ENCODE measurements at regions not wholly inside any gene's neighbourhood (a gene's known extent, or its start where the extent isn't known, plus 50 kb on each side); places are given as distances from the start of the nearest gene placed in this dataset.

DNA sequence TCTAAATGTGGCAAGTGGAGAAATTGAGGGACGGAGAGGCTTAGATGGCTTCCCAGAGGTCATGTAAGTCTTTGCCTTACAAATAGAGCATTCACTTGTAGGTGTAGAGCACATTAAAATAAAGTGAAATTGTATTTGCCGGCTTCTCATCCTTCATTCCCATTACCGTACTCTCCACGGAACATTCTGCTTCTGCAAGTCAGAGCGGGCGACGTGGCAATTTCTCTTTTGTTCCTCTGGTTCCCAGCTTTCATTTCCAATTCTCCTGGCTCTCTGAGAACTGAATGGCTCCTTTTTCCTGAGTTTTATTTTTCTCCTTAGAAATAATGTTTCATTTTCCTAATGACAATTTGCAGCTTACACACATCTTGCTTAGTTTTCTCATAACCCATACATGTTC is 51.3 kb upstream of the PFKP start:
- Mint-ChIP-seq H3K9me3 (no peaks in the 10 kb centered on the region), H3K4me3 (no peak overlapping the region), H3K4me1 (ENCODE audit: low read depth) (no peaks in the 10 kb centered on the region), H3K27ac (no peak overlapping the region), H3K36me3 (ENCODE audit: low read depth) (no peaks in the 10 kb centered on the region), H3K27me3 (ENCODE audit: low read depth) (peaks cover 10% of the 10 kb centered on the region)

GRCh38 chr10:3014968-3015367 is 52.4 kb upstream of the PFKP start:
- no peak overlapping the region for H3K4me3 Mint-ChIP-seq
- no peaks in the 10 kb centered on the region for H3K4me1 Mint-ChIP-seq (ENCODE audit: low read depth)
- no peak overlapping the region for H3K27ac Mint-ChIP-seq
- no peaks in the 10 kb centered on the region for H3K36me3 Mint-ChIP-seq (ENCODE audit: low read depth)
- no peaks in the 10 kb centered on the region for H3K9me3 Mint-ChIP-seq
- H3K27me3 Mint-ChIP-seq (ENCODE audit: low read depth) = peaks cover 13% of the 10 kb centered on the region

- H3K4me3 Mint-ChIP-seq = no peak overlapping the region
- peaks cover 28% of the 10 kb centered on the region for H3K27me3 Mint-ChIP-seq (ENCODE audit: low read depth)
- H3K27ac Mint-ChIP-seq = no peak overlapping the region
- H3K36me3 Mint-ChIP-seq (ENCODE audit: low read depth) = no peaks in the 10 kb centered on the region
- no peaks in the 10 kb centered on the region for H3K4me1 Mint-ChIP-seq (ENCODE audit: low read depth)
- H3K9me3 Mint-ChIP-seq = no peaks in the 10 kb centered on the region
Measured at GRCh38 chr10:3012223-3012622, 55.1 kb upstream of the PFKP start.

- Mint-ChIP-seq H3K4me3 (no peak overlapping the region), H3K36me3 (ENCODE audit: low read depth) (no peaks in the 10 kb centered on the region), H3K27ac (no peak overlapping the region), H3K27me3 (ENCODE audit: low read depth) (peaks cover 34% of the 10 kb centered on the region), H3K9me3 (no peaks in the 10 kb centered on the region), H3K4me1 (ENCODE audit: low read depth) (no peaks in the 10 kb centered on the region)
Measured at GRCh38 chr10:3010816-3011460, 56.4 kb upstream of the PFKP start.

DNA sequence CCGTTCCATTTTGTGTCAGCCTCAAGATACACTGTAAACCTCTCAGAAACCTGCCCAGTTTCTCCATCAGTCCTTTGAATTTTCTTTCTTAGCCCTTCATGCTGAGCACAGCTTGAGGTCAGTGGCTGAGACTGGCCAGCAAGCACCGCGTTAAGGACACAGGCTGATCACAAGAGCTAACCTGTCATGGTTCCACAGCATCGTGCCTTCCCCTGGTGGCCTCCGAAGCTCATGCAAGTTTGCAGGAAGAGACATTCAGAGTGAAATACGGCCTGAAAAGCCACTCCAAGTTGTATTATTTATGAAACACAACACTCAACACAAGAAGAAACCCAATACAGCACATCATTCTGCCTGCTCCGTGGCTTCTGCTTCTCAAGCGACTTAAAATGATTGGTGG is 57.0 kb upstream of the PFKP start:
- no peaks in the 10 kb centered on the region for H3K9me3 Mint-ChIP-seq
- no peak overlapping the region for H3K4me3 Mint-ChIP-seq
- H3K4me1 Mint-ChIP-seq (ENCODE audit: low read depth) = no peaks in the 10 kb centered on the region
- H3K27me3 Mint-ChIP-seq (ENCODE audit: low read depth) = peaks cover 38% of the 10 kb centered on the region
- no peaks in the 10 kb centered on the region for H3K36me3 Mint-ChIP-seq (ENCODE audit: low read depth)
- no peak overlapping the region for H3K27ac Mint-ChIP-seq

DNA sequence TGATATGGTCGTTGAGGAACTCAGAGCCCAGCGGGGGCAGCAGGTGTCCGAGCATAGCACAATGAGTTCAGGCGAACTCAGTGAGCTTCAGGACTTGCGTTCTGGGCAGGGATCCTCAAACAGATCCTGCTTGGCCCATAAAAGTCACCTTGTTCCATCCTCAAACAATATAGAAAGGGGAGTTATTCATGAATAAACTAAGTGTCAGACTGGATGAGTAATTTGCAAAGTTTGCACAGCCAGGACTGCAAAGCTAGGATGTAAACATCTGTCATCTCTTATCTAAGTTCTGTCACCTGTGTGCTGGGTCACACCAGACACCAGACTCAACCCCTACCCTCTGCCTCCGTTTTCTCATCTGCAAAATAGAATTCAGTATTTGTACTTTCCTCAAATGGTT is 58.0 kb upstream of the PFKP start:
- H3K36me3 Mint-ChIP-seq (ENCODE audit: low read depth) = no peaks in the 10 kb centered on the region
- no peak overlapping the region for H3K27ac Mint-ChIP-seq
- no peaks in the 10 kb centered on the region for H3K4me1 Mint-ChIP-seq (ENCODE audit: low read depth)
- peaks cover 42% of the 10 kb centered on the region for H3K27me3 Mint-ChIP-seq (ENCODE audit: low read depth)
- no peaks in the 10 kb centered on the region for H3K9me3 Mint-ChIP-seq
- no peak overlapping the region for H3K4me3 Mint-ChIP-seq

GRCh38 chr10:3008518-3009195 is 58.7 kb upstream of the PFKP start:
- peaks cover 39% of the 10 kb centered on the region for H3K27me3 Mint-ChIP-seq (ENCODE audit: low read depth)
- H3K27ac Mint-ChIP-seq = no peak overlapping the region
- H3K4me1 Mint-ChIP-seq (ENCODE audit: low read depth) = no peaks in the 10 kb centered on the region
- H3K4me3 Mint-ChIP-seq = no peak overlapping the region
- H3K9me3 Mint-ChIP-seq = no peaks in the 10 kb centered on the region
- no peaks in the 10 kb centered on the region for H3K36me3 Mint-ChIP-seq (ENCODE audit: low read depth)

DNA sequence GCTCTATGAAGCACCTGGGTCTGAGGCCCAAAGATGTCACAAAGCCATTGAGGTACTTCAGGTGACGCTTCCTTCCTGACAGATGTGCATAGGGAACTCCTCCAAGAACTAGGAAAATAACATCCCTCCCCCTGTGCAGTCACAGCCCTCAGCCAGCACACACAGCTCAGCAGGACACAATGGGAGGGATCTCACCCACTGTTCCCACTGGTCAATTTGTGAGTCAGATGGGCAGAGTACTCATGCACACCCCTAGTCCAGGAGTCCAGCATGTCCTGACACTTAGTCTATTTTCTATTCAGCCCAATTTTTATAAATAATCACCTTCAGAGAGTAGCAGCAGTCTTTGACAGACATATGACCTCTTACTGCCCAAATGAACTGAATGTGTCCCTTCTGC is 60.7 kb upstream of the PFKP start:
- H3K9me3 Mint-ChIP-seq = no peaks in the 10 kb centered on the region
- no peaks in the 10 kb centered on the region for H3K4me1 Mint-ChIP-seq (ENCODE audit: low read depth)
- H3K27me3 Mint-ChIP-seq (ENCODE audit: low read depth) = peaks cover 32% of the 10 kb centered on the region
- H3K36me3 Mint-ChIP-seq (ENCODE audit: low read depth) = no peaks in the 10 kb centered on the region
- no peak overlapping the region for H3K4me3 Mint-ChIP-seq
- no peak overlapping the region for H3K27ac Mint-ChIP-seq

DNA sequence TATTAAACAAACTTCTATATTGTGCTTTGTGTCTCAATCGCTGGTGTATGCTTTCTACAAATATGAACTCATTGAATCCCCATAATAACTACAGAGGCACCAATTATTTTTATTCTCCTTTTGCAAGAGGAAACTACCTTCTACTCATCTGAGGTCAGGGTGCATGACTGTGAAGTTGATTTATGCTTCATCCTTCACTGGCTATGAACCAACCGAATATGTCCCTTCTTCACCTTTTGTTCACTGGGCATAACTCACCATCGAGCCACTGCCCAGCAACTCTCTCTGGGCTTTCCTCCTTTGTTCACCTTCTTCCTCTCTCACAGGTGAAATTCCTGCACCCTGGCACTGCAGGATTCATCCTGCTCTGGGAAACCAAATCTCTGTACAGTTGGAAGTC is 61.3 kb upstream of the PFKP start:
- Mint-ChIP-seq H3K27me3 (ENCODE audit: low read depth) (peaks cover 32% of the 10 kb centered on the region), H3K27ac (no peak overlapping the region), H3K9me3 (no peaks in the 10 kb centered on the region), H3K4me3 (no peak overlapping the region), H3K4me1 (ENCODE audit: low read depth) (no peaks in the 10 kb centered on the region), H3K36me3 (ENCODE audit: low read depth) (no peaks in the 10 kb centered on the region)

- Mint-ChIP-seq H3K4me3 (no peak overlapping the region), H3K27ac (no peak overlapping the region), H3K36me3 (ENCODE audit: low read depth) (no peaks in the 10 kb centered on the region), H3K9me3 (no peaks in the 10 kb centered on the region), H3K27me3 (ENCODE audit: low read depth) (peaks cover 15% of the 10 kb centered on the region), H3K4me1 (ENCODE audit: low read depth) (peaks cover 3% of the 10 kb centered on the region)
Measured at GRCh38 chr10:3002304-3002703, 65.0 kb upstream of the PFKP start.

- H3K4me3 Mint-ChIP-seq = no peak overlapping the region
- no peaks in the 10 kb centered on the region for H3K36me3 Mint-ChIP-seq (ENCODE audit: low read depth)
- H3K4me1 Mint-ChIP-seq (ENCODE audit: low read depth) = peaks cover 3% of the 10 kb centered on the region
- no peaks in the 10 kb centered on the region for H3K9me3 Mint-ChIP-seq
- H3K27ac Mint-ChIP-seq = no peak overlapping the region
- peaks cover 1% of the 10 kb centered on the region for H3K27me3 Mint-ChIP-seq (ENCODE audit: low read depth)
Measured at GRCh38 chr10:3000048-3000447, 67.3 kb upstream of the PFKP start.

DNA sequence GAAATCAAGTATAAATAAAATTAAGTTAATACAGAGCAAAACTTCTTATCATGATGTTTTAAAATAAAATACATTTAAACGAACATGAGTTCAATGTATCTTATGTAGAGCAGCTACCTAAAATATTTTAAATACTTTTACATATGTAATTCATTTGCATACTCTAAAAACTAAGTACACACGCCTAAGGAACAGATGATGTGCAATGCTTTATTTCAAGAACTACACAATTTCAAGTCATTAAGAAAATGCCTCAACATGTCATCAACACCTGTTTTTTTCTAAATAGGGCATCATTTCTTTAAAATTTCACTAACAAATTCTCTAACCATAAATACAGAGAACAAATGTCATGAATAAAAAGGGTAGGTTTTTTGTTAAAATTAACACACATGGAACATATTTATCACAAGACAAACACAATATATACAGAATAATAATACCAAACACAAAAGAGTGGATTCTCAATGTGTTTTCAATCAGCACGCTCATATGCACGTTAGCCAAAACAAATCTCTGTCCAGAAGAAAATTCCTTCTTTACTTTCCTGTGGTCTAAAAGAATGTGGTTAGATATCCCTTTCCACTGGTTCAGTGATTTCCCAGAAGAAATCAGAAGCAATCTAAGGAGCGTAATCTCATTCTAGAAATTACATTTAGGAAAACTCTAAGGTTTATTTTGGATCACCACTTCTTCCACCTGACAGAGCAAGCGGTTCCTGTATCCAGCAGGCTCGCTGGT is 73.0 kb upstream of the PFKP start:
- H3K36me3 Mint-ChIP-seq (ENCODE audit: low read depth) = no peaks in the 10 kb centered on the region
- no peaks in the 10 kb centered on the region for H3K9me3 Mint-ChIP-seq
- H3K27me3 Mint-ChIP-seq (ENCODE audit: low read depth) = no peaks in the 10 kb centered on the region
- no peaks in the 10 kb centered on the region for H3K4me1 Mint-ChIP-seq (ENCODE audit: low read depth)
- H3K27ac Mint-ChIP-seq = no peak overlapping the region
- no peak overlapping the region for H3K4me3 Mint-ChIP-seq

- H3K27me3 Mint-ChIP-seq (ENCODE audit: low read depth) = peaks cover 4% of the 10 kb centered on the region
- H3K4me3 Mint-ChIP-seq = no peak overlapping the region
- H3K4me1 Mint-ChIP-seq (ENCODE audit: low read depth) = no peaks in the 10 kb centered on the region
Measured at GRCh38 chr10:2993636-2994035, 73.7 kb upstream of the PFKP start.

DNA sequence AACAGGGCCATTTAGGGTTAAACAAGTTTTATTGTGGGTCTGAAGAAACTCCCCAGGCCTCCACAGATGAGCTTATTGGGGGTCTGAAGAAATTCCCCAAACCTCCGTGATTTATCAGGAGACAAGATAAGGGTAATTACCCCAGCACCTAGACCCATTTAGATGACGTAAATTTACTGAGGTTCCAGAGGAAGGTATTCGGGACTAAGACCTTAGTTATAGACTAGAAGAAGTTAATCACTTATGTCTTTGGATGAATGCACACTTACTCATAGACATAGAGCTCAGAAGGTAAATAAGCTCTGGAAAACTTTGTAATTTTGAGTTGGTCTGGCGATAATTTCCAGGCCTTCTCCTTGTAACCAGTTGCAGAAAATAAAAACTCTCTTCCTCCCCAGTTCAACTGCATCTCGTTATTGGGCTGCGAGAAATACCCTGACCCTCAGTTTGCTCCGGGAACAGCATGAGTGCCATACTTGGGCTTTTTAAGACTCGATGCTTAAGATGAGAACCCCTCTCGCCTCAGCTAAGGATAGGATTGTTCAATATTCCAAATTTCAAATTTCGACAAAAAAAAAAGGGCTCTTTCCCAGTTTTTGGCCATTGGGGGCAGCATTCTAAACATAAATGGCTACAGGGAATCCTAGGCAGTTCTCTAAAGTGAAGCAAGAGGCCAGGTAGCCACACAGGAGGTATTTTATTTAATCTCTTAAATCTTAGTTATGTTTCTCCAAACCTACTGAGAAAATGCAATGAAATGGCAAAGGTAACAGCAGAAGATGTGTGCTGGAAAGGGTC is 74.7 kb upstream of the PFKP start:
- peaks cover 7% of the 10 kb centered on the region for H3K27me3 Mint-ChIP-seq (ENCODE audit: low read depth)
- H3K27ac Mint-ChIP-seq = no peak overlapping the region
- H3K9me3 Mint-ChIP-seq = peaks cover 10% of the 10 kb centered on the region
- H3K4me3 Mint-ChIP-seq = no peak overlapping the region
- peaks cover 3% of the 10 kb centered on the region for H3K36me3 Mint-ChIP-seq (ENCODE audit: low read depth)
- H3K4me1 Mint-ChIP-seq (ENCODE audit: low read depth) = no peaks in the 10 kb centered on the region

More at GRCh38 chr10:2993636-2994035, 73.7 kb upstream of the PFKP start:
- peaks cover under 1% of the 10 kb centered on the region for H3K36me3 Mint-ChIP-seq (ENCODE audit: low read depth)
- no peak overlapping the region for H3K27ac Mint-ChIP-seq
- H3K9me3 Mint-ChIP-seq = peaks cover 7% of the 10 kb centered on the region

Data from T-helper 1 cell treated with Interleukin-12 subunit alpha and Interleukin-12 subunit beta and Interleukin-4 antibody, amounts not matched to agents 30 μg/mL and 1 μg/mL, for 36 hours (primary cell).